Left lobe of liver (tissue), 2 donors: ENCODE measurements at regions not wholly inside any gene's neighbourhood (a gene's known extent, or its start where the extent isn't known, plus 50 kb on each side); places are given as distances from the start of the nearest gene placed in this dataset.
"Not testable (repeated sequence)": the region's sequence is repeated elsewhere in the genome, so short reads cannot be mapped to it uniquely, and the experiment has no call there.

ENCODE experiments used
- ATAC-seq: fragments of 200-7000 bp; cut with Tn5 transposase; one replicate; pipeline ENCODE4 v1.9.1; 2020; ENCODE audit warnings: mild to moderate bottlenecking, moderate library complexity
- DNase-seq: peaks from one replicate; pipeline ENCODE4 v3.0.0-alpha.2; 2020; ENCODE audit warnings: low spot score
- donor health status: DM: no; HTN: no; CAD: no; lungs with moderate emphysema.
- donor health status: DM: no; HTN: yes; CAD: no.

DNA sequence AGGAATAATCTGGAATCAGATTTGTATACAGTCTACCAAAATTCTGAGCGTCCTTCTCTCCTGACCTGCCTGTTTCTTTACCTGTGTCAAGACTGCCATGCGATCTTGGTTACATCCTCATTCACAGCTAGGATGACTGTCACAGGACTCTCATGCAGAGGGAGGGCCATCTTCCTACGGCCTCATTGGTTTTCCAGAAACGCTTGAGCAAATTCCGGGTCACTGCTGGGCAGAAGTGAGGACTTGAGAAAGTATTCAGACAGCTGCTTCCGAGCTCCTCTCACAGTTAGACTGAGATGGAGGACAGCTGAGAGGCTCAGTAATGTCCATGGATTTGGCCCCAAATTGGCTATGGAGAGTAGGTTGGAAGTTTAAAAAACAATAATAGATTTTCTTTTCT, 94.2 kb downstream of the TFAP2C start:
- no peak for DNase-seq
- ATAC-seq: no peak

DNA sequence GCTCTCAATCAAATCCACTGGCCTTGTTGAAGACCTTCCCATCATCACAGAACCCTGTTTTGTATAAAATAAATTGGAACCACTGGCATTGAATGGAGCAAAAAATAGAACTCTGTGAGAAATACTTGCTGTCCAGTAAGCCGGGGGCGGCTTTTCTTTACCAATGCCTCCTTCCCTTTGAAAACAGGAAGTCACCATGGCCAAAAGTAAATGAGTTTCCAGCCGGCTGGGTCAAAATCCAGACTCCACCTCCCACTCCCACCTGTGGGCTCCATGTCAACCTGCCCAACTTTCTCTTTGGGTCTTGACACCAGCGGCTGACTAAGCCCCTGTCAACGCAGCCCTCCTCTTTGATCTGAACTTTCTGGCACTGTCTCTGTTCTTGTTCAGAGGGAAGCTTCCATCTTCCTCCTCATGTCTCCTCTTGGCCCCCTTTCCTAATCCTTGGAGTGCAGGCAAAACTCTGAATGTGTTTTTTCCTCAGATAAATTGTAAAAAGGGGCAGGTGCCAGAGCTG, 95.2 kb downstream of the TFAP2C start:
- DNase-seq (no peak), ATAC-seq (no peak)

DNA sequence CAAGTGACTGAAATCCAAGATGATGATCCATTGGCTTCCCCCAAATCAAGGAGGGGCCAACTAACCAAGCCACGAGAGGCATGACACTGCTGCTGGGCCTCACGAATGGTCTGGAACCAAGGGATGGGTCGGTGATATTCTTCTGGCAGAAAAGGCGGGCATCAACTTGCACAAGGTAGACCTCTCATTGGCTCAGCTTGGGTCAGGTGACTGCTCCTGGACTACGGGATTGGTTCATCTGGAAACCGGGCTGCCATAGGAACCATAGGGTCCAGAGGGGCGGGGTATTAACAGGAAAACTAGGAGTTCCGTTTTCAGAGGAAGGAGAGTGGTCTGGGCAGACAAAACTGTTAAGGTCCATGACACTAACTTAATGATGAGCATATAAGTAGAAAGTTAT, 100.9 kb downstream of the TFAP2C start:
- no peak for DNase-seq

GRCh38 chr20:56730996-56731395, 101.9 kb downstream of the TFAP2C start:
- ATAC-seq (no peak), DNase-seq (no peak)

More for the DNA sequence above, 100.9 kb downstream of the TFAP2C start:
- no peak for ATAC-seq

DNA sequence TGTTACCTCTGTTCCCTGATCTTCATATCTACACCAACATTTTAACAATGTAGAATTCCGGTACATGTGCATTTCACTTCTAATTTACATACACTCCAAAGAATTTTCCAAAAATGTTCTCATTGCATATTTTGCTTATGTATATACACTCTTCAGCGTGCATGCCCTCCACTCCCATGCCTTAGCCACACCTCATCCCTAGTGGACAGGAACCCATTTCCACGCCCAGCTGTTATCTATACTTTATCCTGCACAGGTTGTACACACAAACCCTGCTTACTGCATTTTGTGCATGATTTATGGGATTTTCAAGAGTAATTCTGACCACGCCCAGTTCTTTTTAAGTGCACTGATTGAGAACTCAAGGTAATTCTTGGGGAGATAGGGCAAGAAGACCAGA, 102.4 kb downstream of the TFAP2C start:
- DNase-seq: no peak
- no peak for ATAC-seq

GRCh38 chr20:56733967-56734366, 104.9 kb downstream of the TFAP2C start:
- ATAC-seq (no peak), DNase-seq (no peak)

- DNase-seq (no peak), ATAC-seq (no peak)
Observed at GRCh38 chr20:56735084-56735642, 106.1 kb downstream of the TFAP2C start.

- DNase-seq (no peak), ATAC-seq (no peak)
Observed at GRCh38 chr20:56736285-56736857, 107.3 kb downstream of the TFAP2C start.

GRCh38 chr20:56744325-56744821, 115.3 kb downstream of the TFAP2C start:
- not testable (repeated sequence) for DNase-seq, ATAC-seq

- DNase-seq: no peak
- no peak for ATAC-seq
Observed at GRCh38 chr20:56748476-56749377, 119.6 kb downstream of the TFAP2C start.

DNA sequence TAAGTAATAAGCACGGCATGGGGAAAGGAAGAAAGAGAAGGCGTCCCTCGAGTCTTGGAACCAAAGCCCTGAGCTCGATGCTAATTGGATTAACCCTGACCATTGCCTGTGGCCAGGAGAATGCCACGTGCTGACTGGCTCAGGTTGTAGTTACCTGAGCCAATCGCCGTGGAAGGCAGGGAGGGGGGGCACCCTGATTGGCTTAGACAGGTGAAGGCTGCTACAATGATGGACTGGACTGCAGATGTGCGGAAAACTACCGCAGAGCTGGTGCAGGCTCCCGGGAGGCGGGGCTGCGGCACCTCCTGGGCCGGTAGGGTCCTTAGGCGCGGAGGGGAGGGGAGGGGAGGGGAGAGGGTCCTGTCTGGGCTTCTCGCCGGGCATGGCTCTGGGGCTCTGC, 121.3 kb downstream of the TFAP2C start:
- ATAC-seq (no peak), DNase-seq (no peak)

DNA sequence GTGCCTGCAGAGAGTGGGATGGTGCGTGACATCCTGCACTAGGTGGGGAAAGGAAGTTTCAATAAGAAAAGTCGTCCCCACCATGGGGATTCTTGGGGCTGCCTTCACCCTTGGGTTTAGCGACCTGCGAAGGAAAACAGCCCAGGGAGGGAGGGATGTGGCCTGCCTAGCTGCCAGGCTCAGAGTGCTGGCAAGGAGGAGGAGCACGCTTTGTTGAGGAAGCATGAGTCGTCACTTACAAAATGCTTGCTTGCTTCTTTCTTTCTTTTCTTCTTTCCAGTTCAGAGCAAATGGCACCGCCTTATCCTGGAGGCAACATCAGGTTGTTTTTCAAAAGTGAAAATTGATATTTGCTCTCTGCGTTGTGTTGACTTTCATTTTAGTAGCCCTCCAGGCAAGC, 123.2 kb downstream of the TFAP2C start:
- no peak for DNase-seq
- ATAC-seq: no peak

GRCh38 chr20:56755201-56755600, 126.1 kb downstream of the TFAP2C start:
- no peak for ATAC-seq
- no peak for DNase-seq

DNA sequence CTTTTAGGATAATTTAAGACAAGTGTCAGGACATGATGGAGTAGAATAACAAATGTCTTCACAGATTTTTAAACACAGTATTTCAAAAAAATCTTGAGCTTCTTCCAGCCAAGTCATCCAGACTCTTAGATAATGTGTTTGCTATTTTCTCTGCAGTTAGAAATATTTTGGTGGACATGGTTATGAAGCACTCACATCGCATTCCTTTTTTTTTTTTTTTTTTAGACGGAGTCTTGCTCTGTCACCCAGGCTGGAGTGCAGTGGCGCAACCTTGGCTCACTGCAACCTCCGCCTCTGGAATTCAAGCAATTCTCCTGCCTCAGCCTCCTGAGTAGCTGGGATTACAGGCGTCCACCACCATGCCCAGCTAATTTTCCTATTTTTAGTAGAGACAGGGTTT, 127.6 kb downstream of the TFAP2C start:
- ATAC-seq, DNase-seq: not testable (repeated sequence)

GRCh38 chr20:56758706-56759105, 129.6 kb downstream of the TFAP2C start:
- DNase-seq: no peak
- ATAC-seq: no peak

GRCh38 chr20:56759741-56760278, 130.7 kb downstream of the TFAP2C start:
- ATAC-seq (no peak), DNase-seq (no peak)

DNA sequence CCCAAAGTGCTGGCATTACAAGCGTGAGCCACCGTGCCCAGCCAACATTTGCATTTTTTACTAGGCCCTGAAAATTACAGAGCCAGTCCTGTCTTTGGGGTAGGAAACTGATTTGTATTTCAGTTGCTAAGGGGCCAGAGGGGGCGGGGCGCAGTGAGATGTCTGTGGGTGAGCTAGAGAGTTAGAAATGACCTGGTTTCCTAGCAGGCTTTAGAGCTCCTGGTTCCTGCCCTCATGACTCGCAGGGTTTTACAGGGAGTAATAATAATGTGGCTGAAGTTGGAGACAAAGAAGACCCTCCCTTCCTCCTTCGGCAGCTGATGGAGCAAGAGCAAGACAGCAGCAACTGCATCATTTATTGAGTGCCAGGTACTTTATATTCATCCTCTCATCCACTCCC, 131.5 kb downstream of the TFAP2C start:
- no peak for DNase-seq
- ATAC-seq: no peak

- ATAC-seq: no peak
- no peak for DNase-seq
Observed at GRCh38 chr20:56761393-56761792, 132.3 kb downstream of the TFAP2C start.

DNA sequence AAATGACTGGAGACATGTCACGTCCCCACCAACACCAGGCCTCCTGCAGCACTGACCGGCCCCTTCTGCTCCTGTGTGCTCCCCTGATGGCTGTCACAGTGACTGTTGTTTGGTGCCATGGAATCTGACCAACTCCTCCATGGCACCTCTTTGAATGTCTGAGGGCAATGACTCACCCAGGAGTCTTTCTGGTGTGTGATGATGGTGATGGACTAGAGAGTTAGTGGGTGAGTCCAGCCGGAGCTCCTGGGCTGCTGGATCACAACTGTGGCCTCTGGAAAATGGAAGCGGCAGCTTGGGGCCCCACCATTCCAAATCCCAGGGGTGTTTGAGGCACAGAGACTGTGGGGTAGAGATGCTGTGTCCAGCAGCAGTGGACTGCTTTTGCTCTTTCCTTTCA, 133.3 kb downstream of the TFAP2C start:
- ATAC-seq: no peak
- DNase-seq: no peak

- ATAC-seq (no peak), DNase-seq (no peak)
Observed at GRCh38 chr20:56762829-56763228, 133.7 kb downstream of the TFAP2C start.

GRCh38 chr20:56764671-56765070, 135.6 kb downstream of the TFAP2C start:
- DNase-seq (no peak), ATAC-seq (no peak)
